ENCODE measurements at regions not wholly inside any gene's neighbourhood (a gene's known extent, or its start where the extent isn't known, plus 50 kb on each side); places are given as distances from the start of the nearest gene placed in this dataset.

GRCh38 chr7:82539969-82540368, 96.4 kb upstream of the CACNA2D1 start:
- DNase-seq (no peak), ATAC-seq (ENCODE audit: low FRiP score in 2 of 2) (no peak)
- Histone ChIP-seq H3K4me1 (no peaks in the 10 kb centered on the region), H3K36me3 (no peaks in the 10 kb centered on the region), H3K9me3 (no peaks in the 10 kb centered on the region), H3K4me3 (no peak overlapping the region), H3K27me3 (no peaks in the 10 kb centered on the region), H3K27ac (no peak overlapping the region)
- WGBS, 2 donors, result 80 to 85% methylated on average over 6 of the region's 6 CpGs
- TF ChIP-seq POLR2AphosphoS5 (IDR thresholded peaks at IDR 0.05), result no peak
- TF ChIP-seq EP300 (IDR thresholded peaks at IDR 0.05), result no peak
- TF ChIP-seq, protein P1, sequence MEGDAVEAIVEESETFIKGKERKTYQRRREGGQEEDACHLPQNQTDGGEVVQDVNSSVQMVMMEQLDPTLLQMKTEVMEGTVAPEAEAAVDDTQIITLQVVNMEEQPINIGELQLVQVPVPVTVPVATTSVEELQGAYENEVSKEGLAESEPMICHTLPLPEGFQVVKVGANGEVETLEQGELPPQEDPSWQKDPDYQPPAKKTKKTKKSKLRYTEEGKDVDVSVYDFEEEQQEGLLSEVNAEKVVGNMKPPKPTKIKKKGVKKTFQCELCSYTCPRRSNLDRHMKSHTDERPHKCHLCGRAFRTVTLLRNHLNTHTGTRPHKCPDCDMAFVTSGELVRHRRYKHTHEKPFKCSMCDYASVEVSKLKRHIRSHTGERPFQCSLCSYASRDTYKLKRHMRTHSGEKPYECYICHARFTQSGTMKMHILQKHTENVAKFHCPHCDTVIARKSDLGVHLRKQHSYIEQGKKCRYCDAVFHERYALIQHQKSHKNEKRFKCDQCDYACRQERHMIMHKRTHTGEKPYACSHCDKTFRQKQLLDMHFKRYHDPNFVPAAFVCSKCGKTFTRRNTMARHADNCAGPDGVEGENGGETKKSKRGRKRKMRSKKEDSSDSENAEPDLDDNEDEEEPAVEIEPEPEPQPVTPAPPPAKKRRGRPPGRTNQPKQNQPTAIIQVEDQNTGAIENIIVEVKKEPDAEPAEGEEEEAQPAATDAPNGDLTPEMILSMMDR (IDR thresholded peaks at IDR 0.05), result no peak
- TF ChIP-seq POLR2A (IDR thresholded peaks at IDR 0.05), result no peak

DNA sequence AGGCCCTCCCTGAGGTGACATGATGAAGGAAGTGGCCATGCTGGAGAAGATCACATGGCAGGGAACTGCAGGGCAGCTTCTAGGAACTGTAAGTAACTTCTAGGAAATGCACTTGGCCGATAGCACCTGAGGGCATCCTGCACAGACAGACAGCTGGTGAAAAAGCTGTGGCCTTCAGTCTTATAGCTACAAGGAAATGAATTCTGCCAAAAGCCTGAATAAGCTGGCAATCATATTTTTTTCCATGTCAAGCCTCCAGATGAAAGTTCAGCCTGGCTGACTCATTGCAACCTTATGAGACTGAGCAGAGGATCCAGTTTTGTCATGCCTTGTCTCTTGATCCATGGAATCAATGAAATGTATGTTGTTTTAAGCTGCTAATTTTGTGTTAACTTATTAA, 91.1 kb upstream of the CACNA2D1 start:
- Histone ChIP-seq H3K27me3 (no peaks in the 10 kb centered on the region), H3K27ac (no peak overlapping the region), H3K9me3 (no peaks in the 10 kb centered on the region), H3K4me1 (no peaks in the 10 kb centered on the region), H3K4me3 (no peak overlapping the region), H3K36me3 (no peaks in the 10 kb centered on the region)
- DNase-seq (no peak), ATAC-seq (ENCODE audit: low FRiP score in 2 of 2) (no peak)
- no peak for TF ChIP-seq POLR2AphosphoS5 (IDR thresholded peaks at IDR 0.05)
- TF ChIP-seq POLR2A (IDR thresholded peaks at IDR 0.05), result no peak
- no peak for TF ChIP-seq EP300 (IDR thresholded peaks at IDR 0.05)
- TF ChIP-seq, protein P1 (IDR thresholded peaks at IDR 0.05), result no peak
- WGBS, 2 donors, result 56 to 65% methylated on average over 1 of the region's 1 CpG

DNA sequence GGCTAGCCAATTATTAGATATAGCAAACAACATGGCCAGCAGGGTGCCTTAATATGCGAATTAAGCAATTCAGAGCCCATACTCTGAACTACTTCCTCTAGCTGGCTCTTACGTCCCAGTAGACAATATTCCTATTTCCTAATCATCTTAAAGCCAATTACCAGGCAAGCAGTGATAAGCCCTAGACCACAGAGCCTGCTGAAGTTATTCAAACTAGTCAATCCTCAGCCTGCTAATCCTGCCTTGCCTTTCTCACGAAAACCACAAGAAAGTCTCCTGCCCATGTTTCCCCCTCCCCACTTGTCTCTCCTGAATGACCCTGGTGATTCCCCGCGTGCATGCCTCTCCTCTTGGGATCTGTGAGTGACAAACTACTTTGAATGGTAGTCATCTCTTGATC, 86.8 kb upstream of the CACNA2D1 start:
- no peaks in the 10 kb centered on the region for H3K27me3 ChIP-seq
- H3K4me3 ChIP-seq, result no peak overlapping the region
- DNase-seq, result no peak
- H3K4me1 ChIP-seq, result no peaks in the 10 kb centered on the region
- no peak overlapping the region for H3K27ac ChIP-seq
- no peaks in the 10 kb centered on the region for H3K9me3 ChIP-seq
- TF ChIP-seq POLR2A (IDR thresholded peaks at IDR 0.05) (no peak), EP300 (IDR thresholded peaks at IDR 0.05) (no peak), POLR2AphosphoS5 (IDR thresholded peaks at IDR 0.05) (no peak)
- TF ChIP-seq, protein P1 (IDR thresholded peaks at IDR 0.05), result no peak
- no peaks in the 10 kb centered on the region for H3K36me3 ChIP-seq
- 60 to 82% methylated on average over 5 of the region's 5 CpGs for WGBS, 2 donors
- ATAC-seq (ENCODE audit: low FRiP score in 2 of 2), result no peak

DNA sequence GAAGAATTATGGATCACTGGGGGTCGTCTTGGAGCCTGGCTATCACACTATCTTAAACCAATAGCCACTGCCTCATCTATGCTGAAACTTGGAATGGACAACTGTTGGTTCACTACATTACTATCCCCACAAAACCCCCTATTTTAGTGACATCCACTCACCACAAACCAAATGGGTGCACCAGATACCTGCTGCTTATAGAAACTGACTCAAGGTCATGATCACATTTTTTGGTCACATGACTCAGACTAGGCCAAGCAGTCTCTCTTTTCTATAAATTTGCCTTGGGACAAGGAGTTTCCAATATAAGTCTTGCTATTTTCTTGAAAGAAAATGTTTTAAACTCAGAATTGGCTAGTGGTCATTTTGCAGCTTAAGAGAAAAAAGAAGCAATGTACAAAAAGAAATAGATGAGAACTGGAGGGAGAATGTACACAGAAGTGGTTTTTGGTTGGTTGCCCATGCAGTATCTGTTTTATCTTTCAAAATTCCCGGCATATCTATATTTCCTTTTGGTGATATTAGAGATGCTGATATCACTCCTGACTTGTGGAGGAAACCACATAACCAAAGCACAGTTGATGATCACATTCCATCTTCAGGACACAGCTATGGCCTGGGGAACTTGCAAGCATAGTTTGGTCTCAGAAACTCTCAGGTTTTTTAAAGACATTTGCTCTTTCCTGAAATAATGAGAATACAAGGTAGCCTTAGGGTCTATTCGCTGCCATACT, 85.2 kb upstream of the CACNA2D1 start:
- no peak for ATAC-seq (ENCODE audit: low FRiP score in 2 of 2)
- DNase-seq, result no peak
- Histone ChIP-seq H3K27me3 (no peaks in the 10 kb centered on the region), H3K4me1 (no peaks in the 10 kb centered on the region), H3K4me3 (no peak overlapping the region), H3K9me3 (no peaks in the 10 kb centered on the region), H3K27ac (no peak overlapping the region), H3K36me3 (no peaks in the 10 kb centered on the region)
- 67 to 71% methylated on average over 3 of the region's 3 CpGs for WGBS, 2 donors
- TF ChIP-seq EP300 (IDR thresholded peaks at IDR 0.05) (no peak), POLR2AphosphoS5 (IDR thresholded peaks at IDR 0.05) (no peak), POLR2A (IDR thresholded peaks at IDR 0.05) (no peak)
- TF ChIP-seq, protein P1 (IDR thresholded peaks at IDR 0.05), result no peak

- no peak for DNase-seq
- H3K9me3 ChIP-seq, result no peaks in the 10 kb centered on the region
- no peaks in the 10 kb centered on the region for H3K27me3 ChIP-seq
- no peak overlapping the region for H3K4me3 ChIP-seq
- no peaks in the 10 kb centered on the region for H3K4me1 ChIP-seq
- no peak overlapping the region for H3K27ac ChIP-seq
- ATAC-seq (ENCODE audit: low FRiP score in 2 of 2), result no peak
- 65 to 89% methylated on average over 1 of the region's 1 CpG for WGBS, 2 donors
- no peaks in the 10 kb centered on the region for H3K36me3 ChIP-seq
- TF ChIP-seq POLR2AphosphoS5 (IDR thresholded peaks at IDR 0.05), result no peak
- TF ChIP-seq, protein P1 (IDR thresholded peaks at IDR 0.05), result no peak
- TF ChIP-seq EP300 (IDR thresholded peaks at IDR 0.05), result no peak
- TF ChIP-seq POLR2A (IDR thresholded peaks at IDR 0.05), result no peak
Observed at GRCh38 chr7:82527851-82528250, 84.3 kb upstream of the CACNA2D1 start.

Data from upper lobe of left lung (tissue), 6 donors.